ENCODE measurements at regions not wholly inside any gene's neighbourhood (a gene's known extent, or its start where the extent isn't known, plus 50 kb on each side); places are given as distances from the start of the nearest gene placed in this dataset.

DNA sequence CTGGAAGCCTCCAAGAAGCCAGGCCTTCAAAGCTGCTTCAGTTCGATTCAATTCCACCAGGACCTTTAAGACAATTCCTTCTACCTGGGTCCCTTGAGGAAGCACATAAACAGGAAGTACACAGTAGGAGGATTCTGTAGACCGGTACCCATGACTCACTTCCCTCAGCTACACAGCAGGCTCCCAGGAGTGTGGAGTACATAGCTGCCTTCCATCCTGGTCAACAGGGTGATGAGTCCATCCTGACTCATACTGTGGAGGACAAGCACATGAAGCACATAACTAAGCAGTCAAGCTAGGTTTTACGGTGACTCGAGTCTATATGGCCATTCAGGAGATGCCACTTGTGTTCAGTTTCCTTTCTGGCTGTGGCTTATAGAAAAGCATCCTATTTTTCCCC lies 197.6 kb upstream of the RBM19 start:
- H3K27ac Mint-ChIP-seq: no peak overlapping the region

More for the DNA sequence above, 197.6 kb upstream of the RBM19 start:
- no CpG with 5 or more reads among the region's 4 CpGs for WGBS (ENCODE audit: extremely low coverage, insufficient read length, low lambda C conversion rate)
- H4K8ac ChIP-seq (replicated peaks; ENCODE audit: insufficient read length, low read depth, low read length): no peak overlapping the region
- no peak overlapping the region for H3K4ac ChIP-seq (ENCODE audit: low read depth, low read length)
- H3K79me2 ChIP-seq (ENCODE audit: insufficient read depth, low read length): no peaks in the 10 kb centered on the region
- H2AFZ ChIP-seq (ENCODE audit: low read length): no peak overlapping the region
- Mint-ChIP-seq H3K9me3 (no peaks in the 10 kb centered on the region), H3K4me1 (peaks cover 0 to 2% of the 10 kb centered on the region in 2 experiments; a peak in 2 of 4 replicates), H3K27me3 (ENCODE audit: low read depth) (peaks cover 51% of the 10 kb centered on the region), H3K4me3 (no peak overlapping the region), H3K36me3 (ENCODE audit: insufficient read depth in 1 of 3, low read depth in 3 of 3) (no peaks in the 10 kb centered on the region)
- H2BK15ac ChIP-seq (ENCODE audit: low read depth, low read length): no peak overlapping the region
- no peaks in the 10 kb centered on the region for H3K79me1 ChIP-seq (ENCODE audit: insufficient read depth, low read depth, low read length, poor library complexity, severe bottlenecking)
- no peak overlapping the region for H4K5ac ChIP-seq (ENCODE audit: insufficient read length, low read depth, low read length)
- H3K4me1 ChIP-seq (ENCODE audit: insufficient read depth, low read length): no peaks in the 10 kb centered on the region
- H2BK12ac ChIP-seq (ENCODE audit: insufficient read length, low read depth, low read length): no peak overlapping the region
- no peak overlapping the region for H2BK20ac ChIP-seq (ENCODE audit: low read depth, low read length, poor library complexity, severe bottlenecking)
- no peak overlapping the region for H2AK5ac ChIP-seq (ENCODE audit: insufficient read length, low read length)
- no peaks in the 10 kb centered on the region for H4K20me1 ChIP-seq (ENCODE audit: control insufficient read depth, insufficient read depth, insufficient read length)
- H3T11ph ChIP-seq (ENCODE audit: low read length): no peak overlapping the region
- H3K9me3 ChIP-seq (ENCODE audit: control insufficient read depth, low read depth, low read length): no peaks in the 10 kb centered on the region
- no peak overlapping the region for H3K23ac ChIP-seq (ENCODE audit: insufficient read length, low read depth, low read length)
- no peak overlapping the region for H3K27ac ChIP-seq (ENCODE audit: insufficient read length, low read depth, low read length)
- H2BK120ac ChIP-seq (ENCODE audit: low read depth, low read length, poor library complexity, severe bottlenecking): no peak overlapping the region
- no peak overlapping the region for H3K56ac ChIP-seq (ENCODE audit: insufficient read length, low read depth, low read length)
- no peak overlapping the region for H3K14ac ChIP-seq (ENCODE audit: insufficient read depth, low read length)
- no peak for DNase-seq
- H3K18ac ChIP-seq (ENCODE audit: insufficient read length, low read depth, low read length): no peak overlapping the region
- no peak overlapping the region for H4K91ac ChIP-seq (ENCODE audit: insufficient read length, low read depth, low read length)
- H3K23me2 ChIP-seq (ENCODE audit: insufficient read length, low read depth, low read length, poor library complexity, severe bottlenecking): no peaks in the 10 kb centered on the region
- no peak overlapping the region for H2BK5ac ChIP-seq (ENCODE audit: insufficient read length, low read length)
- peaks cover 2% of the 10 kb centered on the region; the same call in 1 of the 2 replicates for H3K27me3 ChIP-seq (ENCODE audit: insufficient read depth, low read length)
- no peak overlapping the region for H3K4me2 ChIP-seq (ENCODE audit: insufficient read depth, insufficient read length, low read length)
- H3K9ac ChIP-seq (ENCODE audit: extremely low read depth, insufficient read length, low read length): no peak overlapping the region
- TF ChIP-seq, protein P1, sequence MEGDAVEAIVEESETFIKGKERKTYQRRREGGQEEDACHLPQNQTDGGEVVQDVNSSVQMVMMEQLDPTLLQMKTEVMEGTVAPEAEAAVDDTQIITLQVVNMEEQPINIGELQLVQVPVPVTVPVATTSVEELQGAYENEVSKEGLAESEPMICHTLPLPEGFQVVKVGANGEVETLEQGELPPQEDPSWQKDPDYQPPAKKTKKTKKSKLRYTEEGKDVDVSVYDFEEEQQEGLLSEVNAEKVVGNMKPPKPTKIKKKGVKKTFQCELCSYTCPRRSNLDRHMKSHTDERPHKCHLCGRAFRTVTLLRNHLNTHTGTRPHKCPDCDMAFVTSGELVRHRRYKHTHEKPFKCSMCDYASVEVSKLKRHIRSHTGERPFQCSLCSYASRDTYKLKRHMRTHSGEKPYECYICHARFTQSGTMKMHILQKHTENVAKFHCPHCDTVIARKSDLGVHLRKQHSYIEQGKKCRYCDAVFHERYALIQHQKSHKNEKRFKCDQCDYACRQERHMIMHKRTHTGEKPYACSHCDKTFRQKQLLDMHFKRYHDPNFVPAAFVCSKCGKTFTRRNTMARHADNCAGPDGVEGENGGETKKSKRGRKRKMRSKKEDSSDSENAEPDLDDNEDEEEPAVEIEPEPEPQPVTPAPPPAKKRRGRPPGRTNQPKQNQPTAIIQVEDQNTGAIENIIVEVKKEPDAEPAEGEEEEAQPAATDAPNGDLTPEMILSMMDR (conservative IDR thresholded peaks at IDR 0.05): no peak
